Liver (tissue), 8 donors: ENCODE measurements at regions not wholly inside any gene's neighbourhood (a gene's known extent, or its start where the extent isn't known, plus 50 kb on each side); places are given as distances from the start of the nearest gene placed in this dataset.

Experiments used
- DNase-seq: peaks from one replicate; pipeline ENCODE4 v3.0.0-alpha.2; 2017; ENCODE audit warnings: low spot score
- H3K27ac ChIP-seq, 2 donors: one replicate each; pipeline ENCODE4 v1.7.0; 2013; ENCODE audit warnings: inconsistent platforms in 2 of 2, low read length in 2 of 2, control low read depth in 1 of 2, low read depth in 1 of 2, mild to moderate bottlenecking in 1 of 2
- H3K27me3 ChIP-seq, 4 donors: one replicate each; pipeline versions ENCODE4 v1.6.1 to v1.7.0; 2013; ENCODE audit warnings: low read length in 3 of 4, inconsistent platforms in 1 of 4, mild to moderate bottlenecking in 1 of 4, moderate library complexity in 1 of 4; ENCODE audit not compliant: control insufficient read depth in 4 of 4, insufficient read depth in 4 of 4
- H3K36me3 ChIP-seq, 4 donors: one replicate each; pipeline versions ENCODE4 v1.6.1 to v1.7.0; 2013; ENCODE audit warnings: low read length in 3 of 4, mild to moderate bottlenecking in 3 of 4, low read depth in 1 of 4, moderate library complexity in 1 of 4; ENCODE audit not compliant: control insufficient read depth in 4 of 4, insufficient read depth in 3 of 4
- H3K4me1 ChIP-seq, 4 donors: one replicate each; pipeline versions ENCODE4 v1.6.1 to v1.7.0; 2013; ENCODE audit warnings: low read length in 3 of 4, mild to moderate bottlenecking in 3 of 4, moderate library complexity in 1 of 4; ENCODE audit not compliant: control insufficient read depth in 4 of 4, insufficient read depth in 4 of 4
- H3K4me3 ChIP-seq, 3 donors: one replicate each; pipeline versions ENCODE4 v1.6.1 to v1.7.0; 2013; ENCODE audit warnings: low read length in 3 of 3, control low read depth in 1 of 3, low read depth in 1 of 3, mild to moderate bottlenecking in 1 of 3
- H3K9ac ChIP-seq, 2 donors: one replicate each; pipeline ENCODE4 v1.7.0; 2013; ENCODE audit warnings: low read length in 2 of 2, mild to moderate bottlenecking in 2 of 2, moderate library complexity in 2 of 2, control low read depth in 1 of 2, low read depth in 1 of 2
- H3K9me3 ChIP-seq, 4 donors: one replicate each; pipeline versions ENCODE4 v1.6.1 to v1.7.0; 2013; ENCODE audit warnings: low read length in 3 of 4; ENCODE audit not compliant: control insufficient read depth in 4 of 4
- EGR1 ChIP-seq, 2 donors: IDR thresholded peaks; 2 replicates each; pipeline ENCODE4 v1.6.1; 2016 to 2018; ENCODE audit warnings: antibody characterized with exemption in 2 of 2, low read depth in 2 of 2
- FOXA1 ChIP-seq: IDR thresholded peaks from 2 replicates; pipeline ENCODE4 v1.6.1; 2016; ENCODE audit warnings: antibody characterized with exemption
- FOXA2 ChIP-seq: IDR thresholded peaks from 2 replicates; pipeline ENCODE4 v1.6.1; 2016; ENCODE audit warnings: antibody characterized with exemption
- HNF4A ChIP-seq, 2 donors: conservative IDR thresholded peaks; 2 replicates each; pipeline ENCODE4 v1.6.1; 2016; ENCODE audit warnings: antibody characterized with exemption in 2 of 2, mild to moderate bottlenecking in 2 of 2
- HNF4G ChIP-seq: IDR thresholded peaks from 2 replicates; pipeline ENCODE4 v1.6.1; 2016; ENCODE audit warnings: antibody characterized with exemption
- JUND ChIP-seq, 2 donors: IDR thresholded peaks; 2 replicates each; pipeline ENCODE4 v1.6.1; 2016; ENCODE audit warnings: antibody characterized with exemption in 2 of 2
- NR2F2 ChIP-seq: IDR thresholded peaks from 2 replicates; pipeline ENCODE4 v1.6.1; 2016; ENCODE audit warnings: antibody characterized with exemption
- RAD21 ChIP-seq, 2 donors: IDR thresholded peaks; 2 replicates each; pipeline ENCODE4 v1.6.1; 2016; ENCODE audit warnings: antibody characterized with exemption in 2 of 2, mild to moderate bottlenecking in 2 of 2
- RXRA ChIP-seq, 2 donors: IDR thresholded peaks; 2 replicates each; pipeline ENCODE4 v1.6.1; 2017 to 2018; ENCODE audit warnings: antibody characterized with exemption in 2 of 2, mild to moderate bottlenecking in 1 of 2
- TAF1 ChIP-seq: conservative IDR thresholded peaks from 2 replicates; pipeline ENCODE4 v1.6.1; 2016; ENCODE audit warnings: antibody characterized with exemption, mild to moderate bottlenecking
- YY1 ChIP-seq: IDR thresholded peaks from 2 replicates; pipeline ENCODE4 v1.6.1; 2016; ENCODE audit warnings: antibody characterized with exemption, mild to moderate bottlenecking
- WGBS: extraction: QIAGEN DNeasy Blood & Tissue Kit; methylation state at CpG from one replicate; pipeline ENCODE4 v1.1.7; 2013; 5-methylcytosine and 5-hydroxymethylcytosine counted together
- TF ChIP-seq, protein P1 (sequence below): IDR thresholded peaks from 2 replicates; pipeline ENCODE4 v1.6.1; 2016; ENCODE audit warnings: antibody characterized with exemption
- TF ChIP-seq, protein P2 (sequence below): fragments of 150-350 bp; IDR thresholded peaks from 2 replicates; pipeline ENCODE4 v1.5.1; 2017; ENCODE audit warnings: improper control_type of control experiment, low read depth, low read length; ENCODE audit not compliant: missing input control
- TF ChIP-seq, protein P3 (sequence below): IDR thresholded peaks from 2 replicates; pipeline ENCODE4 v1.6.1; 2016; ENCODE audit warnings: antibody characterized with exemption
- TF ChIP-seq, protein P4 (sequence below): IDR thresholded peaks from 2 replicates; pipeline ENCODE4 v1.6.1; 2016; ENCODE audit warnings: antibody characterized with exemption
- TF ChIP-seq, protein P5 (sequence below): IDR thresholded peaks from 2 replicates; pipeline ENCODE4 v1.6.1; 2016; ENCODE audit warnings: antibody characterized with exemption, mild to moderate bottlenecking
- donor health status: healthy.
- donor health status: healthy.
- donor health status: healthy.
- donor health status: healthy.
- donor health status: healthy.

DNA sequence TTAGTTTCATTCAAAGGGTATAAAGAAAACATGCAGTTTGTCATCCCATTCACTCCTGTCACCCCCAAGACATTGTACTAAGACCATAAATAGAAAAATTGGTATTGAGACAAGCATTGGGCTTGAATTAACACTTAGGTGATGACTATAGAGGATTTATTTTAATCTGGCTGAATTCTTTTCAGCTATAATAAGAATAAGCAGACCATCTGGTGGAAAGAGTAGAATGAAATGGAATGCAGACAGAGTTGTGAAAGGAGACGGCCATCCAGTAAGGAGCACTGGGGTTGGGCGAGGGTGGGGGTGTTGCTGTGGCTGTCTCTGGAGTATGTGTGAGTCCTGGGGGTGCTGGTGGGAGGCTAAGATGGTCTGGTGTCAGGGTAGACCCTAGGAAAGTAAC lies 125.0 kb upstream of the IVNS1ABP start (continued):
- TF ChIP-seq, protein P1, sequence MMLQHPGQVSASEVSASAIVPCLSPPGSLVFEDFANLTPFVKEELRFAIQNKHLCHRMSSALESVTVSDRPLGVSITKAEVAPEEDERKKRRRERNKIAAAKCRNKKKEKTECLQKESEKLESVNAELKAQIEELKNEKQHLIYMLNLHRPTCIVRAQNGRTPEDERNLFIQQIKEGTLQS: no peak
- TF ChIP-seq TAF1: no peak
- TF ChIP-seq RXRA (IDR thresholded peaks at IDR 0.05): no peak
- TF ChIP-seq YY1: no peak
- no peak for TF ChIP-seq FOXA2
- no peak for TF ChIP-seq NR2F2
- no peak for TF ChIP-seq EGR1 (IDR thresholded peaks at IDR 0.05; ENCODE audit: low read depth in 2 of 2)
- TF ChIP-seq FOXA1: no peak
- no peak for TF ChIP-seq RAD21 (IDR thresholded peaks at IDR 0.05)

DNA sequence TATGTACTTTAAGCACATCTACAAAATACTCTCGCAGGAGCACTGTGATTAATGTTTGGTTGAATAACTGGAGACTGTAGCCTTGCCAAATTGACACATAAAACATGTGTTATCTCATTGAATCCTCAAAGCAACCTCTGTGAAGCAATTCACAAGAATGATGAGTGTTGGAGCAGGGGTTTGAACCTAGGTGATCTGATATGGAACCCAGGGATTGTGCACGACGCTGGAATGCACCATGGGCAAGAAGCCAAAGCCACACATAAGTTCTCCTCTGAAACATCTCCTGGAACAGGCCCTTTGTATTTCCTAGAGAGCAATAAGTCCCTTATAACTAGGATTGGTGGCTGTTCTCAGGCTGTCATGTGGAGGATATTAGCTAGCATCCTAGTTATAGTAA lies 124.6 kb upstream of the IVNS1ABP start:
- TF ChIP-seq, protein P2, sequence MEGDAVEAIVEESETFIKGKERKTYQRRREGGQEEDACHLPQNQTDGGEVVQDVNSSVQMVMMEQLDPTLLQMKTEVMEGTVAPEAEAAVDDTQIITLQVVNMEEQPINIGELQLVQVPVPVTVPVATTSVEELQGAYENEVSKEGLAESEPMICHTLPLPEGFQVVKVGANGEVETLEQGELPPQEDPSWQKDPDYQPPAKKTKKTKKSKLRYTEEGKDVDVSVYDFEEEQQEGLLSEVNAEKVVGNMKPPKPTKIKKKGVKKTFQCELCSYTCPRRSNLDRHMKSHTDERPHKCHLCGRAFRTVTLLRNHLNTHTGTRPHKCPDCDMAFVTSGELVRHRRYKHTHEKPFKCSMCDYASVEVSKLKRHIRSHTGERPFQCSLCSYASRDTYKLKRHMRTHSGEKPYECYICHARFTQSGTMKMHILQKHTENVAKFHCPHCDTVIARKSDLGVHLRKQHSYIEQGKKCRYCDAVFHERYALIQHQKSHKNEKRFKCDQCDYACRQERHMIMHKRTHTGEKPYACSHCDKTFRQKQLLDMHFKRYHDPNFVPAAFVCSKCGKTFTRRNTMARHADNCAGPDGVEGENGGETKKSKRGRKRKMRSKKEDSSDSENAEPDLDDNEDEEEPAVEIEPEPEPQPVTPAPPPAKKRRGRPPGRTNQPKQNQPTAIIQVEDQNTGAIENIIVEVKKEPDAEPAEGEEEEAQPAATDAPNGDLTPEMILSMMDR: no peak
- TF ChIP-seq HNF4G: no peak
- TF ChIP-seq HNF4A (conservative IDR thresholded peaks at IDR 0.05): no peak
- TF ChIP-seq RXRA (IDR thresholded peaks at IDR 0.05): no peak
- no peaks in the 10 kb centered on the region for H3K36me3 ChIP-seq
- no peak overlapping the region for H3K9ac ChIP-seq
- H3K4me1 ChIP-seq: no peaks in the 10 kb centered on the region
- H3K27me3 ChIP-seq: no peaks in the 10 kb centered on the region
- no peaks in the 10 kb centered on the region for H3K9me3 ChIP-seq
- no peak for DNase-seq
- H3K4me3 ChIP-seq: no peak overlapping the region
- WGBS: 54% methylated on average over 3 of the region's 3 CpGs
- no peak overlapping the region for H3K27ac ChIP-seq

DNA sequence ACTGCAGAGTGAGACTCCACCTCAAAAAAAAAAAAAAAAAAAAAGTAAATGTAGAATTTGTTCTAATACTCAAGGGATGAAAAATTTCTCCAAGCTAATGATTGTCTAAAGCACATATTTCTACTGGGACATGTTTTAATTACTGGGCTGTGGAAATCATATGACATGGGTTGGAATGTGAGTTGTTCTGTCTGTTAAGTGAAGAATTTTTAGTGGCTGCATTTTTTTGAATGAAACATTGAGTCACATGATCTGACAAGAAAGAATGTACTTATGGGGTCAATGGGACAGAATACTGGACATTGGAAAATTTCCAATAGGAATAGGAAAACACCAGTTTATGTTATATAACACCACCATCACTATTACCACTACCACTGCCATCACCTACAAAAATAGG lies 123.8 kb upstream of the IVNS1ABP start:
- no peaks in the 10 kb centered on the region for H3K4me1 ChIP-seq
- no peaks in the 10 kb centered on the region for H3K9me3 ChIP-seq
- no peaks in the 10 kb centered on the region for H3K36me3 ChIP-seq
- no peak overlapping the region for H3K4me3 ChIP-seq
- no peaks in the 10 kb centered on the region for H3K27me3 ChIP-seq
- no peak overlapping the region for H3K9ac ChIP-seq
- H3K27ac ChIP-seq: no peak overlapping the region
- DNase-seq: no peak
- TF ChIP-seq, protein P1: no peak
- TF ChIP-seq FOXA1 (no peak), RAD21 (IDR thresholded peaks at IDR 0.05) (no peak), EGR1 (IDR thresholded peaks at IDR 0.05; ENCODE audit: low read depth in 2 of 2) (no peak), JUND (IDR thresholded peaks at IDR 0.05) (no peak), YY1 (no peak)
- TF ChIP-seq, protein P3, sequence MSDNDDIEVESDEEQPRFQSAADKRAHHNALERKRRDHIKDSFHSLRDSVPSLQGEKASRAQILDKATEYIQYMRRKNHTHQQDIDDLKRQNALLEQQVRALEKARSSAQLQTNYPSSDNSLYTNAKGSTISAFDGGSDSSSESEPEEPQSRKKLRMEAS: no peak

DNA sequence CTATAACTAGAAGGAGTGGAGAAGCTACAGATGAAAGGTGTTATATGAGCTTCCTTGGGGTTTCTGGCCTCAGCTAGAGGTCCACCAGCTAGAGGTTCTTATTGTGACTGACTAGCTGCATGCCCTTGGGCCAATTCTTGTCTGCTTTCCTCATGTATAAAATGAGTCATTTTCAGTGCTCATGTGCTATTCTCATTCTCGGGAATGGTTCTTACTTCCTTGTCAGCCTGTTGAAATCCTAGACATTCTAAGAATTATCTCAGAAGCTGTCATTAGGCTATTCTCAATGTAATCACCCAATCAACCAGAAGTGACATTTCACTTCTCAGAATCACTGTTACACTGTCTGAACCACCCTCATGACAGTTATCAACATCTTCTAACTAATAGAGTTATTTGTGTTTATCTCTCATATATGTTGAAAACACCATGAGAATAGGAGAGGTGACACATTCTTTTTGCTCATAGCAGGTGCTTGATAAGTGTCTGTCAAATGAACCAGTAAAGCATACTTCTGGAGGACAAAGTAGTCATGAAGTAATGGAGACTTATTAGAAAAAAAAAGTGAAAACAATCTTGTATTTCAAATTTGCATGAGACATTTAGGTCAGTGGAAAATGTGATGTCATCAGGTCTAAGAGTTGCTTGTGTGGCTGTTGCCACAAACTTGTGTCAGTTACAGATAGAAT lies 122.8 kb upstream of the IVNS1ABP start:
- Histone ChIP-seq H3K27me3 (no peaks in the 10 kb centered on the region), H3K9me3 (no peaks in the 10 kb centered on the region), H3K4me3 (no peak overlapping the region), H3K36me3 (no peaks in the 10 kb centered on the region), H3K27ac (no peak overlapping the region), H3K9ac (no peak overlapping the region), H3K4me1 (no peaks in the 10 kb centered on the region)
- WGBS: 85% methylated on average over 1 of the region's 1 CpG
- DNase-seq: no peak
- TF ChIP-seq HNF4A (conservative IDR thresholded peaks at IDR 0.05): no peak
- TF ChIP-seq, protein P4, sequence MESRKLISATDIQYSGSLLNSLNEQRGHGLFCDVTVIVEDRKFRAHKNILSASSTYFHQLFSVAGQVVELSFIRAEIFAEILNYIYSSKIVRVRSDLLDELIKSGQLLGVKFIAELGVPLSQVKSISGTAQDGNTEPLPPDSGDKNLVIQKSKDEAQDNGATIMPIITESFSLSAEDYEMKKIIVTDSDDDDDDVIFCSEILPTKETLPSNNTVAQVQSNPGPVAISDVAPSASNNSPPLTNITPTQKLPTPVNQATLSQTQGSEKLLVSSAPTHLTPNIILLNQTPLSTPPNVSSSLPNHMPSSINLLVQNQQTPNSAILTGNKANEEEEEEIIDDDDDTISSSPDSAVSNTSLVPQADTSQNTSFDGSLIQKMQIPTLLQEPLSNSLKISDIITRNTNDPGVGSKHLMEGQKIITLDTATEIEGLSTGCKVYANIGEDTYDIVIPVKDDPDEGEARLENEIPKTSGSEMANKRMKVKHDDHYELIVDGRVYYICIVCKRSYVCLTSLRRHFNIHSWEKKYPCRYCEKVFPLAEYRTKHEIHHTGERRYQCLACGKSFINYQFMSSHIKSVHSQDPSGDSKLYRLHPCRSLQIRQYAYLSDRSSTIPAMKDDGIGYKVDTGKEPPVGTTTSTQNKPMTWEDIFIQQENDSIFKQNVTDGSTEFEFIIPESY: no peak
- no peak for TF ChIP-seq FOXA1
- TF ChIP-seq, protein P3: no peak
- TF ChIP-seq, protein P5, sequence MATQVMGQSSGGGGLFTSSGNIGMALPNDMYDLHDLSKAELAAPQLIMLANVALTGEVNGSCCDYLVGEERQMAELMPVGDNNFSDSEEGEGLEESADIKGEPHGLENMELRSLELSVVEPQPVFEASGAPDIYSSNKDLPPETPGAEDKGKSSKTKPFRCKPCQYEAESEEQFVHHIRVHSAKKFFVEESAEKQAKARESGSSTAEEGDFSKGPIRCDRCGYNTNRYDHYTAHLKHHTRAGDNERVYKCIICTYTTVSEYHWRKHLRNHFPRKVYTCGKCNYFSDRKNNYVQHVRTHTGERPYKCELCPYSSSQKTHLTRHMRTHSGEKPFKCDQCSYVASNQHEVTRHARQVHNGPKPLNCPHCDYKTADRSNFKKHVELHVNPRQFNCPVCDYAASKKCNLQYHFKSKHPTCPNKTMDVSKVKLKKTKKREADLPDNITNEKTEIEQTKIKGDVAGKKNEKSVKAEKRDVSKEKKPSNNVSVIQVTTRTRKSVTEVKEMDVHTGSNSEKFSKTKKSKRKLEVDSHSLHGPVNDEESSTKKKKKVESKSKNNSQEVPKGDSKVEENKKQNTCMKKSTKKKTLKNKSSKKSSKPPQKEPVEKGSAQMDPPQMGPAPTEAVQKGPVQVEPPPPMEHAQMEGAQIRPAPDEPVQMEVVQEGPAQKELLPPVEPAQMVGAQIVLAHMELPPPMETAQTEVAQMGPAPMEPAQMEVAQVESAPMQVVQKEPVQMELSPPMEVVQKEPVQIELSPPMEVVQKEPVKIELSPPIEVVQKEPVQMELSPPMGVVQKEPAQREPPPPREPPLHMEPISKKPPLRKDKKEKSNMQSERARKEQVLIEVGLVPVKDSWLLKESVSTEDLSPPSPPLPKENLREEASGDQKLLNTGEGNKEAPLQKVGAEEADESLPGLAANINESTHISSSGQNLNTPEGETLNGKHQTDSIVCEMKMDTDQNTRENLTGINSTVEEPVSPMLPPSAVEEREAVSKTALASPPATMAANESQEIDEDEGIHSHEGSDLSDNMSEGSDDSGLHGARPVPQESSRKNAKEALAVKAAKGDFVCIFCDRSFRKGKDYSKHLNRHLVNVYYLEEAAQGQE: no peak
